Head of caudate nucleus (tissue), 42 donors: ENCODE measurements at regions not wholly inside any gene's neighbourhood (a gene's known extent, or its start where the extent isn't known, plus 50 kb on each side); places are given as distances from the start of the nearest gene placed in this dataset.
A peak's percentile ranks its signal among the peaks of the same experiment; 100 is the strongest.

Experiments
- DNase-seq, 42 donors: peaks; one replicate each; pipeline versions ENCODE4 v3.0.0 to v3.0.0-alpha.2; 2020 to 2021; ENCODE audit warnings: mixed read lengths in 7 of 42
- intact Hi-C: fragments of 100-400 bp; cut with DNase I; formaldehyde crosslinking; loops from one replicate; pipeline ENCODE4 v1.15.0; 2022

- no peak for DNase-seq
- intact Hi-C loops: loop anchor here (10.0 kb wide), 1 partner anchor 79 kb away; no protein-coding TSS in a partner anchor
Observed at GRCh38 chr1:244965185-244966030, 101.1 kb upstream of the HNRNPU start.

DNA sequence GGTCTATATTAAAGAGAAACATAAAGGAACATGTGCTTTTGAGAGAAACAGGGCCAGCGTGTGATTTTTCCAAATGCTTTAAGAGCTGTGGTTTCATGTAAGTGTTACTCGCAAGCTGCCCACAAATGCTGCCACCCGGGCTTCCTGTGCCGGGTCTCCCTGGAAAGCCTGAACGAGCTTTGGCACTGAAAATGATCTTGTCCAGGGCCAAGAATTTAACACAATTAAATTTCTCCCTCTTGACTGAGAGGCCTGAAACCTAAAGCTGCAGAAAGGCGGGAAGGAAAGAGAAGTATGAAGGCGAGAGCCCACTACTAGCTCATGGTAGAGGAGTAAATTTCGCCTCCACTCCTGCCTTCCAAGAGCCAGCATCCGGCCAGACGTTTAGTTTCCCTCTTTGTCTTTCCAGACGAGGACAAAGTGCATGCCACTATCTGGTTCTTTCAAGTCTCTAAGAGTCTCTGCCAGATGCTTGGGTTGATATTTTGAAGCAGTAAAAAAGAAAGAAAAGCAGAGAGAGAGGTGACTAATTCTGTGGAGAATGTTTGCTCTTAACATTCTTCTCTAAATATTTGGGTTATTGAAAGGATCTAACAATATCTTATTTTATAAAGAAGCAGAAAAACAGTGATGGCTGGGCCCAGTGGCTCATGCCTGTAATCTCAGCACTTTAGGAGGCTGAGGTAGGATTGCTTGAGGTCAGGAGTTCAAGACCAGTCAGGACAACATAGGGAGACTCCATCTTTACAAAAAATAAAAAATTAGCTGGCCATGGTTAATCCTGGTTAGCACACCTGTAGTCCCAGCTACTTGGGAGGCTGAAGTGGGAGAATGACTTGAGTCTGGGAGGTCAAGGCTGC, 100.0 kb upstream of the HNRNPU start:
- DNase-seq: peak in 11 of 42 donors; percentile 5 to 49 (median 18)
- intact Hi-C loops: loop anchor here (10.0 kb wide), 1 partner anchor 80 kb away; no protein-coding TSS in a partner anchor

- no peak for DNase-seq
- intact Hi-C loops: loop anchor here (10.0 kb wide), 1 partner anchor 81 kb away; no protein-coding TSS in a partner anchor
Observed at GRCh38 chr1:244963231-244963826, 99.0 kb upstream of the HNRNPU start.

GRCh38 chr1:244962130-244962529, 97.8 kb upstream of the HNRNPU start:
- intact Hi-C loops: loop anchor here (10.0 kb wide), 1 partner anchor 83 kb away; no protein-coding TSS in a partner anchor
- DNase-seq: no peak

GRCh38 chr1:244960904-244961303, 96.6 kb upstream of the HNRNPU start:
- intact Hi-C loops: loop anchor here (10.0 kb wide), 1 partner anchor 84 kb away; no protein-coding TSS in a partner anchor
- no peak for DNase-seq

DNA sequence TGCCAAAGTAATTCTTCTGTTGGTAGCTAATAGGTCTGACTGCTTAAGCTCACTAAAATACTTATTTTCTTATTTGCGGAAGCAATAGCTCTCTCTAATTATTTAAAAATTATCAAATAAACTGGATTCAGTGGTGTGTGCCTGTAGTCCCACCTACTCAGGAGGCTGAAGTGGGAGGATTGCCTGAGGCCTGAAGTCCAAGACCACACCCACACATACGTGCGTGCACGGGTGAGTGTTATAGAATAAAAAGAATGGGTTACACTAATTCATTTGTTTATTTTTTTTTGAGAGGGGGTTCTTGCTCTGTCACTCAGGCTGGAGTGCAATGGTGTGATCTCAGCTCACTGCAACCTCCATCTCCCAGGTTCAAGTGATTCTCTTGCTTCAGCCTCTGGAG, 94.2 kb upstream of the HNRNPU start:
- intact Hi-C loops: no loop called here
- no peak for DNase-seq

- DNase-seq: no peak
- intact Hi-C loops: no loop called here
Observed at GRCh38 chr1:244957525-244957924, 93.2 kb upstream of the HNRNPU start.

GRCh38 chr1:244957122-244957521, 92.8 kb upstream of the HNRNPU start:
- no peak for DNase-seq
- intact Hi-C loops: no loop called here

DNA sequence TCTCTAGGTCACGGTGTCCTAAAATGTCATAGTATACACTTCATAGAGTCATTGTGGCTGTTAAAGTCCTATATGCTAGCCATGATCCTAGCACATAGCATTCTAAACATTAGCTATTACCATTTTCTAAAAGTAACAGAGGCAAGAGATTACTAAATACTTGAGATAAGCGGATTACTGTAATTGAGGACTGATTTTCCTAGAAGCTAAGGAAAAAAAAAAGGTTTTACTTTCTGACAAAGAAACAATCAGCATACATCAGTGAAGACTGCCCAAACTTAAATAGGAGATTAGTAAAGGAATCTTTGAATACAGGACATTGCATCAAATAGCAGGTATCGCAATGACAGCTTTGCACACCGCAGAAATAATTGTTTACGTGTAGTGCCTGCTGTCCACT, 91.3 kb upstream of the HNRNPU start:
- intact Hi-C loops: no loop called here

DNA sequence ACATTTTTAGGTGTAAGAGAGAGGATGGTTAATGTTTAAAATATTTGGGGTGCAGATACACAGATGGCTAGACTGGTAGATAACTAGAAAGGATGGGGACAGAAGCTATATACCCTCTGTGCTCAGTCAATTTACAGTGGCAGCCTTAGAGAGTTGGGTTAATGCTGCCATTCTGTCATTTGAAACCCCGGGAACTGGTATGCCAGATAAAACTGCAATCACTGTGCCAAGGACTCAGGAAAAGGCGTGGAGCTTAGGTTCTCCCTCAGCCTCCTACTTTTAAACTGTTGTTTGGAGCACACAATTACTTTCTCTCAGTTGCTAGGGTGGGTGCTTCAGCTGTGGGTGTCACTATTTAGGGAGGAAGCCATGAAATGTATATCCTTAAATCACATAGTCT, 90.0 kb upstream of the HNRNPU start:
- DNase-seq: no peak
- intact Hi-C loops: no loop called here

More for the DNA sequence above, 91.3 kb upstream of the HNRNPU start:
- no peak for DNase-seq

GRCh38 chr1:244953901-244954300, 89.6 kb upstream of the HNRNPU start:
- intact Hi-C loops: no loop called here
- DNase-seq: no peak

DNA sequence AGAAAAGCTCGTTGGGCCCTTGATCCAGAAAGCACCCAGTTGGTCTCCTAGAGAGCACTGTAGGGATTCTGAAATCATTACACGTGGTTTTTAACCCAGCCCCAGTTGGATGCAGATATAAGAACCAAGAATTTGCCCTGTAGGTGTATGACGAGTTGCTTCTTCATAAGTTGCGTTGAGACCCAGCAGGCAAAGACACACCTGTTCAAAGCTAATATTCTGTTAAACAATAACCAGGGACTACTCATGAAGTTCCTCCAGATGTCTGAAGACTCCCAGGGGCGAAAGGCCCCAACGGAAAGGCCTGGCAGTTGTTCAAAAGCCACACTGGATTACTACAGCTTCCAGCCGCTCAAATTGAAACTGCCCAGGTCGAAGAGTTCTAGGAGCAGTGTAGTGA, 88.6 kb upstream of the HNRNPU start:
- DNase-seq: no peak
- intact Hi-C loops: no loop called here

DNA sequence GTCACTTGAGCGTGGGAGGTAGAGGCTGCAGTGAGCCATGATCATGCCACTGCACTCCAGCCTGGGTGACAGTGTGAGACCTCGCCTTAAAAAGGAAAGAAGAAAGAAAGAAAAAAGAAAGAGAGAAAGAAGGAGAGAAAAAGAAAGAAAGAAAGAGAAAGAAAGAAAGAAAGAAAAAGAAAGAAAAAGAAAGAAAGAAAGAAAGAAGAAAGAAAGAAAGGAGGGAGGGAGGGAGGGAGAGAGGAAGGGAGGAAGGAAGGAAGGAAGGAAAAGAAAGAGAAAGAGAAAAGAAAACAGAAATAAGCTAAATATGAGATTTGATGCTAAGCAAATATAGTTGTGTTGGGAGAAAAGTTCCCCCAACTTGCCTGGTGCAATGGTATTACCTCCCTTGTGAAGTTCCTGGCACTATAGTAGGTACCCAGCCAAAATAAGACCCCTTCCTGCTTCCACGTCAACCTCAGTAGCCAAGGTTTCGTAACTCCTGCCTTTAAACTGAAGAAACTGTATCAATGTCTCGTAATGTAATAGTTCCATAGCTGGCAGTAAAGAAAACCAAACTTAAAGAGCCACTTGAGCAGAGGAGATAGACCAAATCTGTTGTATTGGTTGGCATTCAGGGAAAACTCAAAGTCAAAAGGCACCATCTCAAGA, 88.1 kb upstream of the HNRNPU start:
- intact Hi-C loops: no loop called here

DNA sequence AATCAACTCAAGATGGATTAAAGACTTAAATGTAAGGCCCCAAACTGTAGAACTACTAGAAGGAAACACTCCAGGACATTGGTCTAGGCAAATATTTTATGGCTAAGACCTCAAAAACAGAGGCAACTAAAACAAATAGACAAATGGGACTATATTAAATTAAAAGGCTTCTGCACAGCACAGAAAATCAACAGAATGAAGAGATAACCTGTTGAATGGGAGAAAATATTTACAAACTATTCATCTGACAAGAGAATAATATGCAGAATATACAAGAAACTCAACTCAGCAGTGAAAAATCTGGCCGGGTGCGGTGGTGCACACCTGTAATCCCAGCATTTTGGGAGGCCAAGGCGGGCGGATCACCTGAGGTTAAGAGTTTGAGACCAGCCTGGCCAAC, 84.1 kb upstream of the HNRNPU start:
- DNase-seq: no peak
- intact Hi-C loops: no loop called here

More for the DNA sequence above, 88.1 kb upstream of the HNRNPU start:
- DNase-seq: no peak

GRCh38 chr1:244945109-244945671, 80.8 kb upstream of the HNRNPU start:
- intact Hi-C loops: no loop called here
- no peak for DNase-seq

GRCh38 chr1:244941121-244941520, 76.8 kb upstream of the HNRNPU start:
- intact Hi-C loops: no loop called here
- DNase-seq: no peak

- DNase-seq: no peak
Observed at GRCh38 chr1:244937099-244937498, 72.8 kb upstream of the HNRNPU start.

DNA sequence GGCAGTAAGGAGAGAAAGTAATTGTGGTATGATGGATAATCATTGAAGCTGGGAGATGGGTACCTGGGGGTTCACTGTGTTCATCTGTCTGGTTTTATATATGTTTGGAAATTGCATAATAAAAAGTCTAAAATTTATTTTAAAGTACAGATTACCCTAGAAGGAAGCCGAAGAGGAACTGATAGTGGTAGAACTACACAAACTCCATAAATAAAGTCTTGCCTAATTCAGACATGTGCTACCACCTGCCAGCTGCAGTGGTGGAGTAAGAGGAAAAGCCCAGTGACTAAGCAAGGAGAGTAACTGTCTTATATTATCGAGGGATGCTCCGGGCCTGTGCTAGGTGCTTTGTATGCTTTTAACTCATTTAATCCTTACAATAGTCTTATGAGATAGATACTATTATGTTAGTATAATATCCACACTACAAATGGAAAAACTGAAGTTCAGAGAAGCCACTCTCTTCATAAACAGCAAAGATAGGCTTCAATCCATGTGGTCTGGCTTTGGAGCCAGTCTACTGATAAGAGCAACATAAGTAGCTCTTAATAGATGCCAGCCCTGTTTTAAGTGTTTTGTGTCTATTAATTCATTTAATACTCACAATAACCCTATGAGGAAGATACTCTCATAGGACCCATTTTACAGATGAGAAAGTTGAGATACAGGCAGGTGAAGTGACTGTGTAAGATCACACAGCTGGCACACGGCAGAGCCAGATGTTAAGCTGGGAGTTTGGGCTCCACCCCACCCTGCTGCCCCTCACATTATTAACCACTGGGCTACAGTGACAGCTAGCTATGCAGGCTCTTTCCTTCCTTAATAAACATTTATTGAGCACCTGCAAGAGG, 56.8 kb upstream of the HNRNPU start:
- intact Hi-C loops: no loop called here
- no peak for DNase-seq

More at GRCh38 chr1:244937099-244937498, 72.8 kb upstream of the HNRNPU start:
- intact Hi-C loops: no loop called here
